ENCODE measurements at regions not wholly inside any gene's neighbourhood (a gene's known extent, or its start where the extent isn't known, plus 50 kb on each side); places are given as distances from the start of the nearest gene placed in this dataset.
A peak's percentile ranks its signal among the peaks of the same experiment; 100 is the strongest.

GRCh38 chr3:87398168-87398801 lies 121.9 kb upstream of the POU1F1 start:
- no peak overlapping the region for H3K4me3 ChIP-seq (ENCODE audit: low read length)
- no peak for TF ChIP-seq CTCF (conservative IDR thresholded peaks at IDR 0.05; ENCODE audit: low read length)
- DNase-seq (ENCODE audit: low read depth) = no peak

GRCh38 chr3:87397211-87397610 lies 120.8 kb upstream of the POU1F1 start:
- H3K4me3 ChIP-seq (ENCODE audit: low read length) = no peak overlapping the region
- DNase-seq (ENCODE audit: low read depth) = peak; percentile 13
- TF ChIP-seq CTCF (conservative IDR thresholded peaks at IDR 0.05; ENCODE audit: low read length) = no peak

GRCh38 chr3:87390821-87391220 lies 114.4 kb upstream of the POU1F1 start:
- TF ChIP-seq CTCF (conservative IDR thresholded peaks at IDR 0.05; ENCODE audit: low read length) = no peak
- no peak for DNase-seq (ENCODE audit: low read depth)
- H3K4me3 ChIP-seq (ENCODE audit: low read length) = no peak overlapping the region

GRCh38 chr3:87390353-87390752 lies 114.0 kb upstream of the POU1F1 start:
- TF ChIP-seq CTCF (conservative IDR thresholded peaks at IDR 0.05; ENCODE audit: low read length) = no peak
- no peak overlapping the region for H3K4me3 ChIP-seq (ENCODE audit: low read length)
- no peak for DNase-seq (ENCODE audit: low read depth)

- TF ChIP-seq CTCF (conservative IDR thresholded peaks at IDR 0.05; ENCODE audit: low read length) = no peak
- DNase-seq (ENCODE audit: low read depth) = no peak
- H3K4me3 ChIP-seq (ENCODE audit: low read length) = no peak overlapping the region
These were observed 98.9 kb upstream of the POU1F1 start for GRCh38 chr3:87375231-87375682.

- H3K4me3 ChIP-seq (ENCODE audit: low read length) = no peak overlapping the region
- no peak for TF ChIP-seq CTCF (conservative IDR thresholded peaks at IDR 0.05; ENCODE audit: low read length)
- no peak for DNase-seq (ENCODE audit: low read depth)
These were observed 93.6 kb upstream of the POU1F1 start for GRCh38 chr3:87370007-87370406.

- no peak overlapping the region for H3K4me3 ChIP-seq (ENCODE audit: low read length)
- DNase-seq (ENCODE audit: low read depth) = no peak
- no peak for TF ChIP-seq CTCF (conservative IDR thresholded peaks at IDR 0.05; ENCODE audit: low read length)
These were observed 91.4 kb upstream of the POU1F1 start for GRCh38 chr3:87367736-87368135.
